ENCODE measurements at regions not wholly inside any gene's neighbourhood (a gene's known extent, or its start where the extent isn't known, plus 50 kb on each side); places are given as distances from the start of the nearest gene placed in this dataset.

DNA sequence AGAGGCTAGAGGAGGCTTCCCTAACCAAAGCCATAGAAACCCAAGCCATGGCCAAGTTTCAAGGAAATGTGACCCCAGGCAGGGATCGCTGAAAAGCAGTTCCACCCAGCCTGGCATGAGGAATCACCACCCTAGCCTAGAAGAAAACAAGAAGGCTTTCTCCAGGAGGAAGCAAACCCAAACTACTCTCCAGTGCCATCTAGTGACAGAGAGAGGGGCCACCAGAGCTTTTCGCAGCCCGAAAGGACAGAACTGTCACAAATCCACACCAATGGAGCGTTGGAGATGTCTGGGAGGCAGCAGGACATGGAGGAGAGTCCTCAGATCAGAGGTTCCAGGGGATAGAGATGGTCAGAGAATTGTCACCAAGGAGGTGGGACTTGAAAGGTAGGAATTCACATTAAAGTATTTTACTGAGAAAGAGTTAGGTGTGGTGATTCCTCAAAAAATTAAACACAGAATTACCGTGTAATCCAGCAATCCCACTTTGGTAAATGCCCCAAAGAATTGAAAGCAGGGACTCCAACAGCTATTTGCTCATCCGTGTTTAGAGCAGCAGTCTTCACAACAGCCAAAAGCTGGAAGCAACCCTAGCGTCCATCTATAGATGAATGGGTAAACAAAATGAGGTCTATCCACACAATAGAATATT lies 67.3 kb upstream of the NUP50 start:
- no peaks in the 10 kb centered on the region for H3K36me3 ChIP-seq (replicated peaks)
- H3K27me3 ChIP-seq (replicated peaks): no peaks in the 10 kb centered on the region
- in situ Hi-C loops (cut with HindIII; ENCODE audit: low pct_ligation_motif_present, low sequenced_read_pairs): no loop called here
- TF ChIP-seq, protein P1, sequence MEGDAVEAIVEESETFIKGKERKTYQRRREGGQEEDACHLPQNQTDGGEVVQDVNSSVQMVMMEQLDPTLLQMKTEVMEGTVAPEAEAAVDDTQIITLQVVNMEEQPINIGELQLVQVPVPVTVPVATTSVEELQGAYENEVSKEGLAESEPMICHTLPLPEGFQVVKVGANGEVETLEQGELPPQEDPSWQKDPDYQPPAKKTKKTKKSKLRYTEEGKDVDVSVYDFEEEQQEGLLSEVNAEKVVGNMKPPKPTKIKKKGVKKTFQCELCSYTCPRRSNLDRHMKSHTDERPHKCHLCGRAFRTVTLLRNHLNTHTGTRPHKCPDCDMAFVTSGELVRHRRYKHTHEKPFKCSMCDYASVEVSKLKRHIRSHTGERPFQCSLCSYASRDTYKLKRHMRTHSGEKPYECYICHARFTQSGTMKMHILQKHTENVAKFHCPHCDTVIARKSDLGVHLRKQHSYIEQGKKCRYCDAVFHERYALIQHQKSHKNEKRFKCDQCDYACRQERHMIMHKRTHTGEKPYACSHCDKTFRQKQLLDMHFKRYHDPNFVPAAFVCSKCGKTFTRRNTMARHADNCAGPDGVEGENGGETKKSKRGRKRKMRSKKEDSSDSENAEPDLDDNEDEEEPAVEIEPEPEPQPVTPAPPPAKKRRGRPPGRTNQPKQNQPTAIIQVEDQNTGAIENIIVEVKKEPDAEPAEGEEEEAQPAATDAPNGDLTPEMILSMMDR (IDR thresholded peaks at IDR 0.05; ENCODE audit: low read depth, low read length, missing control alignments): peak; percentile 98
- peak; percentile 59 for DNase-seq
- H3K4me3 ChIP-seq (ENCODE audit: low read depth, low read length): no peak overlapping the region
- no peak overlapping the region for H3K27ac ChIP-seq

DNA sequence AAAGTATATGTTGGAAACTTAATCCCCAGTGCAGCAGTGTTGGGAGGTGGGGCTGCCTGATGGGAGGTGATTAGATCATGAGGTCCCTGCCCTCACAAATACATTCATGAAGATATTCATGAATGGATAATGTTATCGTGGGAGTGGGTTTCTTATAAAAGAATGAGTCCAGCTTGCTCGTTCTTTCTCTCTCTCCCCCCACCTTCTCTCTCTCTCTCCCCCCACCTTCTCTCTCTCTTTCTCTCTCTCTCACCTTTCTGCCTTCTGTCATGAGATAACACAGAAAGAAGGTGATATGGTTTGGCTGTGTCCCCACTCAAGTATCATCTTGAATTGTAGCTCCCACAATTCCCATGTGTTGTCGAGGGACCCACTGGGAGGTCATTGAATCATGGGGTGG lies 66.7 kb upstream of the NUP50 start:
- DNase-seq: no peak
- no peak overlapping the region for H3K4me3 ChIP-seq (ENCODE audit: low read depth, low read length)
- in situ Hi-C loops (cut with HindIII; ENCODE audit: low pct_ligation_motif_present, low sequenced_read_pairs): no loop called here
- H3K27ac ChIP-seq: no peak overlapping the region
- H3K36me3 ChIP-seq (replicated peaks): no peaks in the 10 kb centered on the region
- TF ChIP-seq, protein P1 (IDR thresholded peaks at IDR 0.05; ENCODE audit: low read depth, low read length, missing control alignments): no peak
- no peaks in the 10 kb centered on the region for H3K27me3 ChIP-seq (replicated peaks)

DNA sequence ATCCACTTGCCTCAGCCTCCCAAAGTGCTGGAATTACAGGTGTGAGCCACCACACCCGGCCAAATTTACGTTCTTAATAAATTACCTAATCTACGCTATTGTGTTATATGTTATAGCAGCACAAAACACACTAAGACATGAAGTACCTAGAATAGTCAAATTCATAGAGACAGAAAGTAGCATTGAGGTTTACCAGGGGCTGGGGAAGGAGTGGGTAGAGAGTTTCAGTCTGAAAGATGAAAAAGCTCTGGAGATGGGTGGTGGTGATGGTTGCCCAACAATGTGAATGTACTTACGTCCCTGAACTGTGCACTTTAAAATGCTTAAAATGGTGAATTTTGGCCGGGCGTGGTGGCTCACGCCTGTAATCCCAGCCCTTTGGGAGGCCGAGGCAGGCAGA lies 65.7 kb upstream of the NUP50 start:
- TF ChIP-seq, protein P1 (IDR thresholded peaks at IDR 0.05; ENCODE audit: low read depth, low read length, missing control alignments): no peak

DNA sequence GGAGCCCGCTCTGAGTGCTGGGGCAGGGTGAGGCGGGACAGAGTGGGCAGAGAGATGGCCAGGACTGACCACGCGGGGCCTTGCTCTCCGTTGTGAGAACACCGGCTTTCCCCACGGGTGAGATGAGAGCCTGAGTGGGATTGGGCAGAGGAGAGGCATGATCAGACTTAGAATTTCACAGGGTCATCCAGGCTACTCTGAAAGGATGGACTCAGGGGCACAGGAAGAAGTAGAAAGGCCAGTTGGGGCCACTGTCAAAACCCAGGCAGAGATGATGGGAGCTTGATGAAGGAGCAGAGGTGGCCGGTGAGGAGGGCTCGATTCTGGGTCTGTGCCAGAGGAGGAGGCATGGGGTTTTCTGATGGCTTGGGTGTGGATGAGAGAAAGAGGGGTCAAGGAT lies 63.8 kb upstream of the NUP50 start:
- H3K27ac ChIP-seq: no peak overlapping the region
- no peaks in the 10 kb centered on the region for H3K36me3 ChIP-seq (replicated peaks)
- in situ Hi-C loops (cut with HindIII; ENCODE audit: low pct_ligation_motif_present, low sequenced_read_pairs): no loop called here
- TF ChIP-seq, protein P1 (IDR thresholded peaks at IDR 0.05; ENCODE audit: low read depth, low read length, missing control alignments): no peak
- H3K4me3 ChIP-seq (ENCODE audit: low read depth, low read length): no peak overlapping the region
- DNase-seq: no peak
- no peaks in the 10 kb centered on the region for H3K27me3 ChIP-seq (replicated peaks)

More for the DNA sequence above, 65.7 kb upstream of the NUP50 start:
- no peak overlapping the region for H3K4me3 ChIP-seq (ENCODE audit: low read depth, low read length)
- in situ Hi-C loops (cut with HindIII; ENCODE audit: low pct_ligation_motif_present, low sequenced_read_pairs): no loop called here
- H3K27ac ChIP-seq: no peak overlapping the region
- no peaks in the 10 kb centered on the region for H3K27me3 ChIP-seq (replicated peaks)
- no peaks in the 10 kb centered on the region for H3K36me3 ChIP-seq (replicated peaks)
- DNase-seq: no peak

DNA sequence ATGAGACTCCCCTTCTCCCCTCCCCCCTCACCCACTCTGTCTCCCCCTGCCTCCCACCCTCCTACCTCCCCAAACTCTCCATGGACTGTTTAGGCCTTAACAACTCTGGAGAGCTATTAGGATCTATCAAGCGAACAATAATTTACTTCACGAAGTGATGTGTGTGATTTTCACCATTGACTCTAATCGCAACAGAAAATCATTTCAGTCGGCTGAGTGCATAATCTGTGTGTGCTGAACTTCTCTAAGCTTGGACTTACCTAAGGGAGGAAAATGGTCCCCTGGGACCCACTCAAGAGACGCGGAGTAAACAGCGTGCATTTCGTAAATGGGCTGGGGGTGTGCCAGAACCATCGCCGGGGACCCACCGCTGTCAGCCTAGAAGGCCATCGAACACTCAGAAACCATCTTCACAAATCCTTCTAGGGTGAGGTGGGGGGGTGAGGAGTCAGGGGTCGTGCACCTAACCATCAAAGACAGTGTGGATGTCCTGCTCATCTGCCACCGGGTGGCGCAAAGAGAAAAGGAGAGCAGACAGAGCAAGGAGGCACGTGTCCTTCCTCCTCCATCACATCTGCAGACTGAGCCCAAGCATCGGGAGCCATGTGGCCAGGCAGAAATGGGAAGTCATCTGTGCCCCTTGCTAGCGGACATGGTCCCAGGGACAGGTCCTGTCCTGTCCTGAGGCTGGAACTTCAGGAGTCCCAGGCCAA lies 62.1 kb upstream of the NUP50 start:
- no peaks in the 10 kb centered on the region for H3K36me3 ChIP-seq (replicated peaks)
- TF ChIP-seq, protein P1 (IDR thresholded peaks at IDR 0.05; ENCODE audit: low read depth, low read length, missing control alignments): peak; percentile 72
- peak; percentile 34 for DNase-seq
- H3K27ac ChIP-seq: no peak overlapping the region
- H3K4me3 ChIP-seq (ENCODE audit: low read depth, low read length): no peak overlapping the region
- in situ Hi-C loops (cut with HindIII; ENCODE audit: low pct_ligation_motif_present, low sequenced_read_pairs): no loop called here
- H3K27me3 ChIP-seq (replicated peaks): no peaks in the 10 kb centered on the region

Measured in brain microvascular endothelial cell (primary cell).